OCI-LY3 (cell line): ENCODE measurements at regions not wholly inside any gene's neighbourhood (a gene's known extent, or its start where the extent isn't known, plus 50 kb on each side); places are given as distances from the start of the nearest gene placed in this dataset.

Source experiments
- H2AFZ ChIP-seq: fragments of 200-600, 300-600 bp; shearing (Covaris generic); 2 replicates; pipeline ENCODE4 v1.6.0; 2014; ENCODE audit warnings: antibody characterized with exemption, low read depth, low read length
- H3K27ac ChIP-seq: fragments of 200-600, 300-600 bp; sonication (generic); 2 replicates; pipeline ENCODE4 v1.5.1; 2014; ENCODE audit warnings: mild to moderate bottlenecking, low read length, moderate library complexity, mixed read lengths
- H3K27me3 ChIP-seq: fragments of 200-600, 300-600 bp; sonication (generic); 2 replicates; pipeline ENCODE4 v1.6.1; 2014; ENCODE audit warnings: low read depth, low read length, mixed read lengths
- H3K36me3 ChIP-seq: fragments of 200-600, 300-600 bp; sonication (generic); replicated peaks from 2 replicates; pipeline ENCODE3; 2014; ENCODE audit warnings: low read depth, low read length, mixed read lengths
- H3K4me1 ChIP-seq: fragments of 300-600, 200-600 bp; sonication (generic); 2 replicates; pipeline ENCODE4 v1.6.1; 2014; ENCODE audit warnings: low read length, mixed read lengths
- H3K4me2 ChIP-seq: fragments of 200-600, 300-600 bp; sonication (generic); 2 replicates; pipeline ENCODE4 v1.6.1; 2014; ENCODE audit warnings: low read length, mixed read lengths
- H3K4me3 ChIP-seq: fragments of 300-600, 200-600 bp; sonication (generic); 2 replicates; pipeline ENCODE4 v1.5.1; 2014; ENCODE audit warnings: antibody characterized with exemption, mild to moderate bottlenecking, low read length, moderate library complexity
- H3K79me2 ChIP-seq: fragments of 300-600, 200-600 bp; shearing (Covaris generic); 2 replicates; pipeline ENCODE4 v1.6.1; 2014; ENCODE audit warnings: mild to moderate bottlenecking, low read length, mixed read lengths
- H3K9ac ChIP-seq: fragments of 300-600, 200-600 bp; shearing (Covaris generic); 2 replicates; pipeline ENCODE4 v1.6.0; 2014; ENCODE audit warnings: mild to moderate bottlenecking, low read length, moderate library complexity
- H3K9me3 ChIP-seq: fragments of 200-600, 300-600 bp; shearing (Covaris generic); 2 replicates; pipeline ENCODE4 v1.6.1; 2014; ENCODE audit warnings: low read length, mixed read lengths; ENCODE audit not compliant: insufficient read depth
- H4K20me1 ChIP-seq: fragments of 200-600, 300-600 bp; sonication (generic); 2 replicates; pipeline ENCODE4 v1.6.1; 2016; ENCODE audit warnings: low read length, mixed read lengths; ENCODE audit not compliant: insufficient read depth
- EZH2phosphoT487 ChIP-seq: fragments of 200-600 bp; shearing (Covaris generic); IDR thresholded peaks from 2 replicates; pipeline ENCODE4 v1.6.1; 2018; ENCODE audit warnings: antibody characterized with exemption, mixed run types, low read depth
- TF ChIP-seq, protein P1 (sequence below): fragments of 200-600, 300-600 bp; sonication (generic); IDR thresholded peaks from 2 replicates; pipeline ENCODE4 v1.5.1; 2014; ENCODE audit warnings: antibody characterized with exemption, low read length, low read depth

DNA sequence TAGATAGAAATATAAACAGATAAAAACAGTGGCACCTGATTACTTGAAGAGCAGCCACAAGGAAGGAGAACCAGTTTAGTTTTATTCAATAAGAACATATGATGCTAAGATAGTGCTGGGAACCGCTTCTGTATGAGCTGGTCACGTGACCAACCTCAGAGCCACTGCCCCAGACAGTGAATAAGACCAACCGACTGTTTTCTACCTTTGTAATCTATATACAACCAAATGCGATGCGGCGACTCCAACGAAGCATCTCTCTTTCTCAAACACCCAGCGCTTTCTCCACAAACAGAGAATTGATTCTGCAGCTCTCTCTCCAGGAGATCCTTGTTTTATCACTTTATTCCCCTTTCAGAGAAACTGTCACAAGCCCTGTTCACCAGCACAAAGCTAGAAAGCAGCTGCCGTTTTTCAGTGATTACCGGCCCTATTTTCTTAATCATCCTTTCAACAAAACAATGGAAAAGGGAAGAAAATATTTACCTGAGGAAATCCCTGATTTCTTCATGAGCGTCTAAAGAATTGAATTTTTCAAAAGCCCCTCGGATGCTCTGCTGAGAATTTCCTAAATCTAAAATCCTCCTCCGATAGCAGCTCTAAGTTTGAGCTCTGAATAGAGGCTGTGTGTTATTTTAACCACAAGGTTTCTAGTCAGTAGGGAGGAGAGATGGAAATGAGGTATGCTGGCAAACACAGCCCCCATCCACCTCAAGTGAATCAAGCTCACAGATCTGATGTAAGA is 55.7 kb upstream of the JCAD start:
- Histone ChIP-seq H3K9me3 (no peaks in the 10 kb centered on the region), H3K4me3 (no peak overlapping the region)

DNA sequence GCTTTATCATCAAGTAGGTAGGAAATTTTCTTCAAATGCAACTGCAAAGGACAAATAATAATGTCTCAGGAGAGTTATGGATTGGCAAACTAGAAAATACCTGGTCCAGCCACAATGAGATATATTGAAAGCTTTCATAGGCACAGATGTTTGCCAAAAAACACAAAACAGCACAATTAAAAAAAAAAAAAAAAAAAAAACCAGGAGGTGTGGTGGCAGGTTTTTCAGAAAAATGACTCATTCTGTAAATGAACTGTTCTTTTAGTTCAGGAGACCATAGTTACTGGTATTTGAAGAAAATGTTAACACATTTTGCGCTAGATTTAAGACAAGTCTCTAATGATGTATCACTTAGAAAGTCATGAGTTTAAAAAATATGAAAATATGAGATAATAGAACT is 55.0 kb upstream of the JCAD start:
- H3K9me3 ChIP-seq = no peaks in the 10 kb centered on the region
- H3K27me3 ChIP-seq = no peaks in the 10 kb centered on the region
- H3K79me2 ChIP-seq = no peaks in the 10 kb centered on the region
- no peak overlapping the region for H2AFZ ChIP-seq
- no peak overlapping the region for H3K4me2 ChIP-seq
- no peaks in the 10 kb centered on the region for H3K4me1 ChIP-seq
- no peak overlapping the region for H3K27ac ChIP-seq
- no peak overlapping the region for H3K4me3 ChIP-seq
- TF ChIP-seq, protein P1, sequence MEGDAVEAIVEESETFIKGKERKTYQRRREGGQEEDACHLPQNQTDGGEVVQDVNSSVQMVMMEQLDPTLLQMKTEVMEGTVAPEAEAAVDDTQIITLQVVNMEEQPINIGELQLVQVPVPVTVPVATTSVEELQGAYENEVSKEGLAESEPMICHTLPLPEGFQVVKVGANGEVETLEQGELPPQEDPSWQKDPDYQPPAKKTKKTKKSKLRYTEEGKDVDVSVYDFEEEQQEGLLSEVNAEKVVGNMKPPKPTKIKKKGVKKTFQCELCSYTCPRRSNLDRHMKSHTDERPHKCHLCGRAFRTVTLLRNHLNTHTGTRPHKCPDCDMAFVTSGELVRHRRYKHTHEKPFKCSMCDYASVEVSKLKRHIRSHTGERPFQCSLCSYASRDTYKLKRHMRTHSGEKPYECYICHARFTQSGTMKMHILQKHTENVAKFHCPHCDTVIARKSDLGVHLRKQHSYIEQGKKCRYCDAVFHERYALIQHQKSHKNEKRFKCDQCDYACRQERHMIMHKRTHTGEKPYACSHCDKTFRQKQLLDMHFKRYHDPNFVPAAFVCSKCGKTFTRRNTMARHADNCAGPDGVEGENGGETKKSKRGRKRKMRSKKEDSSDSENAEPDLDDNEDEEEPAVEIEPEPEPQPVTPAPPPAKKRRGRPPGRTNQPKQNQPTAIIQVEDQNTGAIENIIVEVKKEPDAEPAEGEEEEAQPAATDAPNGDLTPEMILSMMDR = no peak
- TF ChIP-seq EZH2phosphoT487 = no peak
- H3K9ac ChIP-seq = no peak overlapping the region
- H4K20me1 ChIP-seq = no peaks in the 10 kb centered on the region
- no peaks in the 10 kb centered on the region for H3K36me3 ChIP-seq

More for the DNA sequence above, 55.7 kb upstream of the JCAD start:
- no peaks in the 10 kb centered on the region for H4K20me1 ChIP-seq
- H2AFZ ChIP-seq = no peak overlapping the region
- no peaks in the 10 kb centered on the region for H3K36me3 ChIP-seq
- no peak for TF ChIP-seq EZH2phosphoT487
- TF ChIP-seq, protein P1 = no peak
- no peak overlapping the region for H3K9ac ChIP-seq
- no peak overlapping the region for H3K4me2 ChIP-seq
- H3K4me1 ChIP-seq = no peaks in the 10 kb centered on the region
- no peaks in the 10 kb centered on the region for H3K27me3 ChIP-seq
- H3K79me2 ChIP-seq = no peaks in the 10 kb centered on the region
- no peak overlapping the region for H3K27ac ChIP-seq

DNA sequence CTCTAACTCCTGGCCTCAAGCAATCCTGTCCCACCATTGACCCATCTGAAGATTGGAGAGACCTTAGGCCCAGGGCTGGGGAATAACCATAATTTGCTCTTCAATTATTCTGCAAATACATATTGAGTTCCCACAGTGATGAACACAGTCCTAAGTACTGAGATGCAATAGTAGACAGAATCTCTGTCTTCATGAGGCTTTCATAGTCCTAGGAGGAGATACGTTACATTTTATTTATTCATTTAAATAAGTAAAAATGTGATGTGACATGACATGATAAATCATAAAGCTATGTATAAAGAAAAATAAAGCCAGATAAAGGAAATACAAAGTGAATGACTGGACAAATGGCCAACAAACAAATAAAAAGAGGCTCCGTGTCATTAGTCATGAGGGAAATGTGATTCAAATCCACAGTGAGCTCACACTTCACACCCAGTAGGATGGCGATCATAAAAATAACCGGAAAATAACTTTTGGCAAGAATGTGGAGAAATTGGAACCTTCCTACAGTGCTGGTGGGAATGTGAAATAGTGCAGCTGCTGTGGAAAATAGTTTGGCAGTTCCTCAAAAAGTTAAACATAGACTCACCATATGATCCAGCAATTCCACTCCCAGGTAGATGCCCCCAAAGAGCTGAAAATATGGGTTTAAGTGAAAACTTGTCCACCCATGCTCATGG is 52.1 kb upstream of the JCAD start:
- no peak overlapping the region for H3K9ac ChIP-seq
- H4K20me1 ChIP-seq = no peaks in the 10 kb centered on the region
- no peak overlapping the region for H2AFZ ChIP-seq
- no peaks in the 10 kb centered on the region for H3K4me1 ChIP-seq
- H3K9me3 ChIP-seq = no peaks in the 10 kb centered on the region
- H3K36me3 ChIP-seq = no peaks in the 10 kb centered on the region
- no peak overlapping the region for H3K27ac ChIP-seq
- H3K79me2 ChIP-seq = no peaks in the 10 kb centered on the region
- no peaks in the 10 kb centered on the region for H3K27me3 ChIP-seq
- H3K4me3 ChIP-seq = no peak overlapping the region
- TF ChIP-seq, protein P1 = no peak
- no peak for TF ChIP-seq EZH2phosphoT487
- H3K4me2 ChIP-seq = no peak overlapping the region
